Hindlimb muscle (tissue), 1 donor: ENCODE measurements at regions not wholly inside any gene's neighbourhood (a gene's known extent, or its start where the extent isn't known, plus 50 kb on each side); places are given as distances from the start of the nearest gene placed in this dataset.
A peak's percentile ranks its signal among the peaks of the same experiment; 100 is the strongest.
"Not testable (repeated sequence)": the region's sequence is repeated elsewhere in the genome, so short reads cannot be mapped to it uniquely, and the experiment has no call there.

Experiments used
- DNase-seq: peaks from one replicate; pipeline ENCODE4 v3.0.0-alpha.2; 2013

DNA sequence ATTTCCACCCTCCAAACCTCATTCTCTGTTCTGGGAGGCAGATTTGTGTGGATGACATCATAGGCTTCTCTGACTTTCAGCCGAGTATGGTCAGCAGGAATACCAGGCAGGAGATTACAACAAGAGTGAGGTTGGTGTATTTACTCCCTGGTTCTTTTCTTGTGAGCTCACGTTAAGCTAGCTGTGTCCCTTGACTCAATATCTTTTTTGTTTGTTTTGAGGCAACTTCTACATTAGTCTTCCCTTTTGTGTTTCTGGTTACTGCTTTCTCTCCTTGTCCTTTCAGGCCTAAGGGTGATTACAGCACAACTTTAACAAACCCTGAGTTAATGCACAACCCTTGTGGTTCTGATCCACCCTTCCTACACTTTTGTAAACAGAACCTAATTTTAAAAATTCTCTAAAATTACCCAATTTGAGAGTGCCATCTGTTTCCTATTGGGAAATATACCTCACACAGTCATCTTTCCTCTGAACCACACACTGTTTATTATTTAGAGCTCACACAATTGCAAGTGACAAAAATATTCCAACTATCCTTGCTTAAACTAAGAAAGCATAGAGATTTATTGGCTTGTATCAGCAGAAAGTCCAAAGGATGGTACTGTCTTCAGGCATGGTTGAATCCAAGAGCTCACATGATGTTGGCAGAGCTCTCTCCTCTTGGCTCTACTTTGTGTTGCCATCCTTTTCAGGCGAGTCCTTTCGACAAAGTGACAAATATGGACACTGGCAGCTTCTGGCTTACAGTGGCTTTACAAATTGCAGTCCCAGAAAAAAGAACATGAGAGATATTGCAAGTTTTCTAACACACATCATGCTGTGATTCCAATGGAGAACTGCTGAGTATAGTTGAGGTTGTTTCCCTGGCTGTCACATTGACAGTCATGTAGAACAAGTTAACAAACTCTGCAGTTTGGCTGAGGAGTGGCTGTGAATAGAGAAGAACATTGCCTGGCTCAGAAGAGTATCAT, 150.5 kb upstream of the DDIT4L start:
- DNase-seq: no peak

DNA sequence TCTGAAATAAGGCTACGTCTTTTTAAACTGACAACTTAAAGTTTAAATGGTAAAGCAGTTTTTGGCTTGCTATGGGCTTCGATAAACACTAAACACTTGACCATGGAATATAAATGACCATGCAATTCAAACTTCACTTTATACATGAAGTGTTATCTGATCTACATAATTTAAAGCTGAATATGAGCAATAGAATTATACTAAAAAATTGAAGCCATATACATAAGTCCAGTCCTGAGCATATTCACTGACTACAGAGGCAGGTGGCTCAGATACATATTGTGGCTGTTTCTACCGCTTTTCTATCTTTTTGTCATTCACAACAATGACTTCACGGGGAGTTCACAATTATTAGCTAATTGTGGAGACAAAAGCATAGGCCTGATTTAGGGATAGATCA, 149.6 kb upstream of the DDIT4L start:
- DNase-seq: no peak

DNA sequence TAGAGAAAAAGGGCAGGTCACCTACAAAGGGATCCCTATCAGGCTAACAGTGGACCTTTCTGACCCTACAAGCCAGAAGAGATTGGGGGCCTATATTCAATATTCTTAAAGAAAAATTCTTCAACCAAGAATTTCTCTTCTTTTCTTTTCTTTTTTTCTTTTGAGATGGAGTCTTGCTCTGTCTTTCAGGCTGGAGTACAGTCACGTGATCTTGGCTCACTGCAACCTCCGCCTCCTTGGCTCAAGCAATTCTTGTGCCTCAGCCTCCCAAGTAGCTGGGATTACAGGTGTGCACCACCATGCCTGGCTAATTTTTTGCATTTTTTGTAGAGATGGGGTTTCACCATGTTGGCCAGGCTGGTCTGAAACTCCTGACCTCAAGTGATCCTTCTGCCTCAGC, 143.2 kb upstream of the DDIT4L start:
- DNase-seq: not testable (repeated sequence)

DNA sequence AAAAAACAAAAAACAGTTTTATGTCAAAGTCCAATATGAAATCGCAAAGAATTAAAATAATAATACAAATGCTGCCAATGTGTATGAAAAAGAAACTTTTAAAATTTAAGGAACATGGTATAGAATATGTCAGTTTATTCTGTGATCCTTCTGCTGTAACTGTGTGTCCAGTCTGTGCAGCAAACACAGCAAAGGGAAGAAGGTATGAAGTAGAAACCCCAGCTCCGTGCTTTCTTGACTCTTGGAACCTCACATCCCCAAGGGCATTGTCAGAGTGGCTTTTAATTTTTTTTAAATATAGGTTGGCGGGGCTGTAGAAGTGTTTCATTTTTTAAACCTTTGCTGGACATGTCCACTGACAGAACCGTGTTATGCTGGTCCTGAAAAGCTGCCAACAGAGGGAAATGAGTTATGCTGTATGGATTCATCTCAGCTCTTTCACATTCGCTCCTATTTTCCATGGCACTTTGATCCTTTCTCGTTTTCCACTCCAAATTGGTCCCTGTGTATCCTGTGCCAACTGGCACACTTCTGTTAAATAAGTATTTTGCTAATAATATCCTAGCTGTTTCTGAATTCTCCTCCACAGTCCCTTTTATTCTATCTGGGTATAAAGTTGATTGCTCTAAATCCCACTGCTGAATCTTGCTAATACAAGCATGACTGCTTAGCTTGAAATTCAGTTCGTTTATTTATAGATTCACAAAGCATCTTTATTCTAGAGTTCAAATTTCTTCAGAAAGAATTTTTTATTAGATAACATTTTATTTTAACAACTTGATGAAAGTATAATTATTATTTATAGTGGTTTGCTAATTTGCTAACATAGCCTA, 127.0 kb upstream of the DDIT4L start:
- DNase-seq: peak; percentile 66

DNA sequence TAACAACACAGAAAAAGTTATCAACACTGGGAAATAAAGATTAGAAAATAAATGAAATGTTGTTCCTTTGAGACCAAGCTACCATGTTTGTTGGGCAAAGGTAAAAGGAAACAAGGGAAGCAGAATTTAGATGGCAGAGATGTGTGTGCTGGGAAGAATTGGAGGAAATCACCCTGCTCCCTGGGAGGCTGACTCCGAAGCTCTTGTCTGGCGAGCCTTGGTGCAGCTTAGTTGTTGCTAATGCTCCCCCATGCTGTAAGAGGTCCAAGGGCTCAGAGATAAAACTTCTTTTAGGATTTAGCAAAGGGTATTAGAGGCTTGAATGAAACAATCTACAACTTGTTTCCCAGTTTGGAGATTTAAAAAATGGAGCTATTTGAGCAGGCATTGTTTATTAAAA, 123.8 kb upstream of the DDIT4L start:
- DNase-seq: no peak

DNA sequence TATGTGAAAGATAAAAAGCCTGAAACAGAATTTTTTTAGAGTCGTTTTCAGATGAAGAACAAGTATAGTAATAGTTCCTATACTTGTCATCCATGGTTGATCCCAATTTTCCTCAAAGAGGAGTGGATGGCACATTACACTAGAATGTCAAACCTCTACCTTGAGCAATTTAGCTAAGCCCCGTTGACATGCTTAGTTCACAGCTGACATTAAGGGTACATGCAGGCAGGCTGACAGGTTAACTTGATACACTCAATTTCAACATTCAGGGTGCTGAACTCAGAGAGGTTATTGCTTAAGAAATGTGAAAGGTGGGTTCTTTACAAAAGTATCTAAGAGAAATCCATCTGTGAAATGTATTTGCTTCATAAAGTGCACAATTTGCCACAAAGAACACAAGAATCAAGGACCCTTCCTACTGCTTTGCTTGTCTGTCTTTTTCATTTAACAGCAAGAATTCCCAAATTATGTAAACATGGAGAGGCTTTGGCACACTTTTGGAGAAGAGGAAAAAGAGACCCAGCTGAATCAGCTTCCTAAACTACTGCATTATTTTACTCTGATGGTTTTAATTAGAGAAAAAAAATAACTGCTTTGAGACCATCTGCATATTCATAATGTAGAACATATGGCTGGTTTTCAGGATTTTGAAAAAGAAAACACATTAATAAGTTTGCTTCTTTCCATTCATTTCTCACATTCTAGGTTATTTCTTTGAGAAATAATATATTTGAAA, 122.5 kb upstream of the DDIT4L start:
- no peak for DNase-seq

DNA sequence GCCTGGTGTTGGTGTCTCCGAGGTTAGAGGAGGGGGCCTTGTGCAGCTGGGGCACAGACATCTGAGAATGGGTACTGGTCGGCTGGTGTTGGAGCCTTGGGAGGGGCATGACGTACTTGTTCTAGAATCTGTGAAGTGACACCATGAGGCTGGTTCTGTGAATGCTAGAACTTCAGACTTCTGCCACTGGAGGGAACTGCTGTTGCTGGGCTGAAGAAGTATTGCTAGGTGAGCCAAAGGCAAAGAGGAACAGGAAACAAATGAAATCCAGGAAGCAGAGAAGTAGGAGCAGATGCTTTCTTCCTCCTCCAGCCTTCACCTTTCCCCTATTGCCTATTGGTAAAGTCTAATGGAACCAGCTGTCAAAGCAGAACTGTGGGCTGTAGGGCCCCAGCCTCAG, 120.9 kb upstream of the DDIT4L start:
- DNase-seq: no peak

DNA sequence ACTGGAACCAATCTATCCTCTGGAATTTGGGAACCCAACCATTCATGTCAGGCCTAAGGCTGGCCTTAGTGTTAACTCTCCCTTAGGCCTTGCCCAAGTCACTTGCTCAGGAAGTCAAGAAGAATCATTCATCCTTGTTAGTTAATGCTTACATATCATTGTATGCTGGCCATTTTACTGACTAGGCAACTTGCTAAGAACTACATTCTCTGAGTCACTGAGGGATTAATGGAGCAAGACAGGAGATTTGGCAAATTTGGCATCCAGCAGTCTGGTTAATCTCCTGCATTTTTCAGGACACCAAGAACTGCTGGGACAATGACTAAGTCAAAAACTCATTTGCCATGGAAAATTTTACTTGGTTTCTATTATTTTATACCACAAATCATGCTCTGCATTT, 115.8 kb upstream of the DDIT4L start:
- DNase-seq: no peak

DNA sequence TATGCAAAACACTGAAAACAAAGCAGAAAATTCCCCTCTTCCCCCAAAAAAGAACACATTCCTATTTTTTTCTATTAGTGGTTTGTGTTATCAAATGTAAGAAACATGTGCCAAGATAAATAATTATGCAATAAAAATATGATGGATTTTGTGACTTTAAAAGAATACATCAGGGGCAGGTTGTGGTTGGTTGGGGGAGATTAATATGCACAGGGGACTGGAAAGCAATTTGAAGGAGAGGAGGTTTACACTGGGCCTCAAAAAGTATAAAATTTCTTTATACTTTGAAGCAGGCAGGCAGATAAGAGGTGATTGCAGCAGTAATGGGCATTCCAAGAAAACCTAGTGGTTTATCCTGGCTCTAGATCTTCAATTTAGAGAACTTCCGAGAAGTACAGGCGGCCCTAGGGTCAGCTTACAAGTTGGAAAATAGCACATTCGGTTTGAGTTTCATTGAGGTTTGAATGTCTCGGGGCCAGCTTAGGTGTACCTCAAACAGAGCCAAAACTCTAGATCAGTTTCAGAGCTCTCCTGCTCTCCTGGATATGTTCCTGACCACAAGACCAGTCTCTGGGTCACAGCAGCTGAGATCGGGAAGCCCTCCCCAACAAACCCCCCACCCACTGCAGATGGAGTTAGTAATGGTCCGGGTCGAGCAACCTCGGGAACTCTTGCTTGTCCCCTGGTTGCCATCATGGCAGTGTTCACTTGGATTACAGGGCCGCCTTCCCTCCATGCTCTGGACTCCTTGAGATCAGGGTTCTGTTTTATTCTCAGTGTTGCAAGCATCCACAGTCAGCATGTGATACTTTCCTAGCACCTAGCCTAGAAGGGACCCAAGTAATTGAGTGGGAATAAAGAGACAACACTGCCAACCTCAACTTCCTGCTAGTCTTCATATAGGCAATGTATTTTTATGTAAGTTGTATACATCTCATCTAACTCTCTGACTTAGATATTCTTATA, 112.1 kb upstream of the DDIT4L start:
- no peak for DNase-seq

DNA sequence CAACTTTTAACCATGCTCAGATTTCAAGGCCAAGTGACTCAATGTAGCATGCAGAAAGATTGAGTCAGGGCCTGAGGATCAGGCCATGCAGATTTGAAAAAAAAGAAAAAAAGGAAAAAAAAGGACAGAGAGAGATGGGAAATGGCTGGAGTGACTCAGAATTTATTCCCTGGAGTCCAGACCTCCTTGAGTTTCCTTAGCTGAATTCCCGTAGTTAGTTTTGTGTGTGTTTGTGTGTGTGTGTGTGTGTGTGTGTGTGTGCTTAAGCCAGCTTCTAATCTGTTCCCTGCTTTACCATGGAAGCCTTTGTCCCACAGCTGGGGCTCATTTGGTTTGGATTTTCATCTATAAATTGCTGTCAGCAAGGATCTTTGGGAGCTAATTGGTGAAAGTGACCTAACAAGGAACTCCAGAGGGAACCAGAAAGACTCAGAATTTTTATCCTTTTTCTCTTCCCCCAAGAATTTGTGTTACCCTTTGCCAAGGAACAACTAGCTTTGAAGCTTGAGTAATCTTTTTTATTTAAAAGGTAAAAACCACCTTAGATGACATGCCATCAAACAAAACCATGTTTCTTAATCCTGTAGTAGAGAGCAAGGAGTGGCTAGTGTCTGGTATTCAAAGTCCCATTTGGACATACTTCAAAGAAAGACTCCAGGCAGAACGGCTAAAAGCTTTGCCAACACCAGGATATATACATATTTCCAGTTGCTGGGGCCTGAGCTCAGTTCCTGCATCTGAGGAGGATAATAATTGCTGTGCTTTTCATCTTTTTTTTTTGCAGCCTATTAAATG, 109.0 kb upstream of the DDIT4L start:
- peak; percentile 50 for DNase-seq

DNA sequence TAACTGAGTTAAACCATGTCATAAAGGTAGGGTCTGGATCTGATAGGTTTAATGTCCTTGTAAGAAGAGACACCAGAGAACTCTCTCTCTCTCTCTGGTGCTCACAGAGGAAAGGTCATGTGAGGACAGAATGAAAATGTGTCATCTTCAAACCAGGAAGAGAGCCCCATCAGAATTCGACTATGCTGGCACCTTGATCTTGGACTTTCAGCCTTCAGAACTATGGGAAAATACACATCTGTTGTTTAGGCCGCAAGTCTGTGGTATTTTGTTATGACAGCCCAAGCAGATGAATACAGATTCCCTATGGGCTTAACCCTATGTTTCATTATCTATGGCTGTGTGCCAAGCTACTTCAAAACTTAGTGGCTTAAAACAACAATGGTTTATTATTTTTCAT, 105.5 kb upstream of the DDIT4L start:
- no peak for DNase-seq

DNA sequence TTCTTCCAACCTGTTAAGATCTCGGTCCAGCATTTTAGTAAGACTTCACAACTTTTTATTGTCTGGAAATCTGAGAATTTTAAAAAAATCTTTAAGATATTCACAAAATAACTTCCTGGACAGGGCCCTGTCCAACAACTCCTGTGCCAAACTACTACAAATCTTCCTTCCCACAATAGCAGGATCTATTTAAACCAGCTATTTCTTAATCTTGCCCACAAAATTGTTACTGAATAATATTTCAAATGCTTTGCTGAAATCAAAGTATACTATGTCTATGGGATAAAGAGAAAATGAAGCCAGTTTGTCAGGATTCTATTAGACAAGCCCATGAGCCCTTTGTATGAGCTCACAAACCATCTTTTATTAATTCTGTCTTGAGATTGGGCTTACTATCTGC, 104.1 kb upstream of the DDIT4L start:
- DNase-seq: no peak

DNA sequence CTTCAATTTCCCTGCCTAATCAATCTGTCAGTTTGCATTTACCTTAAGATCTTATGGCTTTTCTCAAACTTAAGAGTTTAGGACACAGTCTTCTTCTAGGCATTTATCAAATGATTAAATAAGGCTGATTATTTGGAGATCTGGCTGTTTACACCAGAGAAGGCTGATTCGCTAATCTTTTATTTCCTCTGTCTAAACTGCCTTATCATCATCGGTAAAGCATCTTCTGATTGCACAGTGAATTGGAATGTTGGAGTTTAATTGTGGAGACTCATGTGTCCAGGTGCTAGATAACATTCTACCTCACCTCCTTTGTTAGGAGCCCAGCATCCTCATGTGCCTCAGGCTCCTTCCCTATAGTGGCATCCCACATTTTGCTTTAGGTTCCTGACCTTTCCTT, 100.3 kb upstream of the DDIT4L start:
- DNase-seq: no peak

DNA sequence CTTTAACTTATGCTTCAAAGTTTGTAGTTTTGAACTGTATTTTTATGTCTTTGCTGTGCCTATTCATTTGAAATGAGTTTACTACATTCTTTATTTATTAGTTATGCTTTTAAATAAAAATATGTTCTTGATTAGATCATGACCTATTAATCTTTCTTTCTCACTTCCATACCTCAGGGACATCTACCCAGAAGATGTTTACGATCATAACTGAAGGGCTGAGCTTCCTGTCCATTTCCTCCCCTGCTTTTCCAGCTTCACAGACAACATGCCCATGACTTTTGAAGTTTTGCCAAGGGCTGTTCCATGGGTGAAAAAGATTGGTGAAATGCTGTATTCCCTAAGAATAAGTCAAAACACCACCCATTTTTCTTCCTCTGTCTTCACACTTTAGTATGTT, 99.7 kb upstream of the DDIT4L start:
- no peak for DNase-seq

DNA sequence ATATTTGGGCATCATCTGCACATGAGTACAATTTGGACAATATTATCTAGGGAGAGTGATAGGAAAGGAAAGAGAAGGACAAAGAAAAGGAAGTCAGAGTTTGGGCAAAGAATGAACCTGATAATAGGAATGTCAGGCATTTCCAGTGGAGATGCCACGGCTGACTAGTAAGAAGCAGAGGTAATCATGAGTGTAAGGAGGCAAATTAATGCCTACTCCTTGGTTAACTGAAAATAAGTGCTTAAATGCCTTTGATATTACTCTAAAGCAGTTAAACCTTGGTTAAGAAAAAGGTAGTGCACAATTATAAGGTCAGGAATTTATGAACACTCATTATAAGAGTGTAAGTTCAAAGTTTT, 99.2 kb upstream of the DDIT4L start:
- DNase-seq: no peak

DNA sequence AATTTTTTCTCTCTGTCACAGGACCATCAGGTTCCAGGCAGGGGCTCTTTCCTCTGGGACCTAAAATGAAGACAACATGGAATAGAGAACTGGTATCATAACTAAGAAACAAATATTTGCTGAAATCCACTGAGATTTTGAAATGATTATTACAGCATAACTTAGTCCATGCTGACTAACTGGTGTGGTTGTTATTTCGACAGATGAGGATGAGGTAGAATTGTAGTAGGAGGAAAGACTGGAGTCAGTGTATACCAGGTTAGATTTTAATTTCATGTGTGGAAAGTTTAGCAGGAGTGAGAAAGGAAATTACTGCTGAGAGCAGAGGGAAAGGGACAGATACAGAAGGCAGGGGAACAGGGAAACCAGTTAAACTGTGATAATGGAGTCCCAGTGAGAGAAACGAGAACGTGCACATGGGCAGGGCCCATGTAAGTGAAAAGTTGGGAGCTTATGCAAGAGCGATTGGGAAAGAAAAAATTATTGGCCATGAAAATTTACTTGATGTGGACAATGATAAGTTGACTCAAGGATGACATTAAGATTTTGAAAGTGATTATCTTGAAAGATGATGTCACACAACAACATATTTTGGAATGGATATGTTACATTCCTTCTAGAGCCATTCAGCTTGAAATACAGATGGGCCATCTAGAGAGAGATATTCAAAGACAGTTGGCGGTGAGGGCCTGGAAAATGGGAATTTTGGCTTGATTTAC, 98.7 kb upstream of the DDIT4L start:
- DNase-seq: no peak

DNA sequence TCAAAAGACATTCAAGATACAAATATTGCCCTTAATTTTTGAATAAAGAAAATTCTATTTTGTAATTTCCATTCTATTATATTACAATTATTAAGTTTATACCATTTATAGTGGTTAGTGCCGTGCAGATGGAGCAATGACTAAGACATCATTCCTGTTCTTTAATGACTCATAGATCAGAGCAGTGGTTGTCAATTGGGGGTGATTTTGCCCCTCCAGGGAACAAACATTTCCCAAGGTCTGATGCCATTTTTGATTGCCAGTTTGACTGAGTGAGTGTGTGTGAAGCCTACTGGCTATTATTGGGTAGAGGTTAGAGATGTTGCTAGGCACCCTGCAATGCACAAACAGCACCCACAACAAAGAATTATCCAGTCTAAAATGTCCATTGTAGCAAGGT, 97.9 kb upstream of the DDIT4L start:
- no peak for DNase-seq

DNA sequence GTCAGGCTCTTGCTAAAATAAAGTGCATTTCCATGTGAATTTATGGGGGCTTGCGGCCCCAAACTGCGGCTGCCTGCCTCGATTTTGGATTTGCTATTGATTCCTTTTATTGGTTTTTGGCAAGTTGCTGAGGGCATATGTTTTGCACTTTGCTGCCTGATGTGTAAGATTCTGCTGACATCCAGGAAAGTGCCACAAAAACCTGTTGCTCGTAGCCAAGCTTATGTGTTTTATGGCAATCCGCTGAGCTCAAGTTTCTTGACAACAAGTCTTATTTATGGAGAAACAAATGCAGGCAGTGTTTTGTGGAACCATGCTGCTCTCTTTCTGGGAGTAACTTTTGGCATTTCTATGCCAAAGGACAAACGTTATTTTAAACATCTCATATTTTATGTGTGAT, 97.3 kb upstream of the DDIT4L start:
- DNase-seq: no peak

DNA sequence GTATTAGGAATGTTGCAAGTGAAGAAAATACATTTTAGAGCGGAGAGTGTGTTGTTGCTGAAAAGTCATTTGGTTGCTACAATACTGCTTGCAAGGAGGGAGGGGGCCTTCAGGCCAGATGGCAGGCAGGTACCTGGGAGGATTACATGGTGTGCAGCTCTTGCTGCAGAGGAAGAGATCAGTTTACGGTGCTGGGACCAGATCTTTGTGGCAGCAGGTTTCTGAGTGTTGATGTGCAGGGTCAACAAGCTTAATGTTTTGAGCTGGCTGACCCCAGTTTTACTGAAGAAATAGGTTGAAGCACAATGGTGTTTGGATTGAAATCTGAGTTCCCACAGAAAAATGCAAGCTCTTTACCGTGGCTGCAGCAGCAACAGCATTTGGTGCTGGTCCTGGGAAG, 96.4 kb upstream of the DDIT4L start:
- DNase-seq: no peak

DNA sequence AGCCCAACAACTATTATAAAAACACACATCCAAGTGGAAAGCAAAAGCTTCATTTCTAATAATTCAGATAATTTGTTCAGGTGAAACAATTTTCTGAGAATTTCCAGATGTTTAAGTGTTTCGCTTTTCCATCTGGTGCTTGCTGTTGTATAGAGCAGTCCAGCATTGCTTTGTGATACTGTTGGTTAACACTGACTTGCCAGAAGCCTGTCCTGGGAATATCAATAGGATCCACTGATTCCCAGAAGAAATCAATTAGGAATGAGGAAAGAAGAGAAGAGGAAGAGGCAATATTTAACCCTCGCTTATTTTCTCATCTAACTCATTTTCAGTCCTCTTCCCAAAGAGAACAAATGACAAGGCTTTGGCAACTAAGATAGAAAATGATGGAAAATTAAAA, 94.9 kb upstream of the DDIT4L start:
- DNase-seq: no peak
